Kidney capillary endothelial cell (primary cell): ENCODE measurements at regions not wholly inside any gene's neighbourhood (a gene's known extent, or its start where the extent isn't known, plus 50 kb on each side); places are given as distances from the start of the nearest gene placed in this dataset.
"Not testable (repeated sequence)": the region's sequence is repeated elsewhere in the genome, so short reads cannot be mapped to it uniquely, and the experiment has no call there.

Source experiments
- DNase-seq: peaks from one replicate; pipeline ENCODE4 v3.0.0-alpha.2; 2018; ENCODE audit warnings: low spot score

- DNase-seq = no peak
Observed at GRCh38 chr15:87578776-87579175, 677.8 kb downstream of the NTRK3 start.

- DNase-seq = no peak
Observed at GRCh38 chr15:87577336-87577735, 679.2 kb downstream of the NTRK3 start.

- DNase-seq = no peak
Observed at GRCh38 chr15:87576486-87577176, 679.9 kb downstream of the NTRK3 start.

- DNase-seq = no peak
Observed at GRCh38 chr15:87575896-87576473, 680.6 kb downstream of the NTRK3 start.

GRCh38 chr15:87573534-87573933, 683.0 kb downstream of the NTRK3 start:
- no peak for DNase-seq

GRCh38 chr15:87573039-87573438, 683.5 kb downstream of the NTRK3 start:
- DNase-seq = no peak

- no peak for DNase-seq
Observed at GRCh38 chr15:87572381-87572910, 684.1 kb downstream of the NTRK3 start.

GRCh38 chr15:87570206-87570605, 686.3 kb downstream of the NTRK3 start:
- no peak for DNase-seq

- no peak for DNase-seq
Observed at GRCh38 chr15:87569581-87569980, 687.0 kb downstream of the NTRK3 start.

GRCh38 chr15:87567406-87568030, 689.0 kb downstream of the NTRK3 start:
- no peak for DNase-seq

GRCh38 chr15:87566236-87566635, 690.3 kb downstream of the NTRK3 start:
- no peak for DNase-seq

GRCh38 chr15:87564681-87565080, 691.9 kb downstream of the NTRK3 start:
- no peak for DNase-seq

- DNase-seq = no peak
Observed at GRCh38 chr15:87563869-87564268, 692.7 kb downstream of the NTRK3 start.

GRCh38 chr15:87562203-87562602, 694.3 kb downstream of the NTRK3 start:
- no peak for DNase-seq

GRCh38 chr15:87561641-87562040, 694.9 kb downstream of the NTRK3 start:
- no peak for DNase-seq

GRCh38 chr15:87557881-87558280, 698.7 kb downstream of the NTRK3 start:
- no peak for DNase-seq

GRCh38 chr15:87556886-87557285, 699.7 kb downstream of the NTRK3 start:
- DNase-seq = no peak

GRCh38 chr15:87549860-87550259, 706.7 kb downstream of the NTRK3 start:
- DNase-seq = no peak

GRCh38 chr15:87549296-87549695, 707.2 kb downstream of the NTRK3 start:
- no peak for DNase-seq

GRCh38 chr15:87548590-87548989, 707.9 kb downstream of the NTRK3 start:
- not testable (repeated sequence) for DNase-seq

GRCh38 chr15:87547470-87548181, 708.9 kb downstream of the NTRK3 start:
- no peak for DNase-seq

GRCh38 chr15:87538327-87538834, 718.2 kb downstream of the NTRK3 start:
- DNase-seq = no peak
